Astrocyte (in vitro differentiated cells and primary cell): ENCODE measurements at regions not wholly inside any gene's neighbourhood (a gene's known extent, or its start where the extent isn't known, plus 50 kb on each side); places are given as distances from the start of the nearest gene placed in this dataset.

ENCODE experiments used
- DNase-seq: peaks from one replicate; pipeline ENCODE4 v3.0.0-alpha.2; 2010; ENCODE audit warnings: low read depth
- FAIRE-seq: peaks from 2 replicates; lab custom pipeline; 2011; peaks lifted over from hg19 to GRCh38; lab: Jason Lieb, UNC
- H2AFZ ChIP-seq: 2 replicates; pipeline ENCODE4 v1.6.0; 2012; ENCODE audit warnings: low read depth, low read length, inconsistent platforms
- H3K27ac ChIP-seq: 2 replicates; pipeline ENCODE4 v1.5.1; 2011; ENCODE audit warnings: low read depth, low read length, inconsistent platforms
- H3K27me3 ChIP-seq: 2 replicates; pipeline ENCODE4 v1.6.0; 2011; ENCODE audit warnings: low read length, inconsistent platforms; ENCODE audit not compliant: insufficient read depth
- H3K36me3 ChIP-seq: 2 replicates; pipeline ENCODE4 v1.5.1; 2011; ENCODE audit warnings: low read length, inconsistent platforms; ENCODE audit not compliant: insufficient read depth
- H3K4me1 ChIP-seq: 2 replicates; pipeline ENCODE4 v1.5.1; 2011; ENCODE audit warnings: low read length, inconsistent platforms; ENCODE audit not compliant: insufficient read depth
- H3K4me2 ChIP-seq: 2 replicates; pipeline ENCODE4 v1.6.0; 2012; ENCODE audit warnings: low read length, inconsistent platforms
- H3K4me3 ChIP-seq: 2 replicates; pipeline ENCODE4 v1.5.1; 2011; ENCODE audit warnings: low read depth, mild to moderate bottlenecking, low read length, inconsistent platforms; ENCODE audit not compliant: insufficient read depth
- H3K79me2 ChIP-seq: 2 replicates; pipeline ENCODE4 v1.6.0; 2012; ENCODE audit warnings: mild to moderate bottlenecking, low read length, inconsistent platforms; ENCODE audit not compliant: insufficient read depth
- H3K9ac ChIP-seq: 2 replicates; pipeline ENCODE4 v1.6.0; 2012; ENCODE audit warnings: mild to moderate bottlenecking, low read length, inconsistent platforms
- H3K9me3 ChIP-seq: 2 replicates; pipeline ENCODE4 v1.5.1; 2012; ENCODE audit warnings: low read depth, mild to moderate bottlenecking, low read length, inconsistent platforms; ENCODE audit not compliant: insufficient read depth
- H4K20me1 ChIP-seq: 2 replicates; pipeline ENCODE4 v1.6.0; 2012; ENCODE audit warnings: low read length, inconsistent platforms; ENCODE audit not compliant: insufficient read depth
- H3K27ac Mint-ChIP-seq: one replicate; pipeline ENCODE4 v1.8.0; 2021; ENCODE audit warnings: mild to moderate bottlenecking, mixed read lengths; ENCODE audit not compliant: unreplicated experiment
- H3K27me3 Mint-ChIP-seq: one replicate; pipeline ENCODE4 v1.8.0; 2021; ENCODE audit warnings: low read depth, mixed read lengths; ENCODE audit not compliant: unreplicated experiment
- H3K36me3 Mint-ChIP-seq: one replicate; pipeline ENCODE4 v1.8.0; 2021; ENCODE audit warnings: low read depth, mixed read lengths; ENCODE audit not compliant: unreplicated experiment
- H3K4me1 Mint-ChIP-seq: one replicate; pipeline ENCODE4 v1.8.0; 2021; ENCODE audit warnings: low read depth, mixed read lengths; ENCODE audit not compliant: unreplicated experiment
- H3K4me3 Mint-ChIP-seq: one replicate; pipeline ENCODE4 v1.8.0; 2021; ENCODE audit warnings: mild to moderate bottlenecking, moderate library complexity, mixed read lengths; ENCODE audit not compliant: unreplicated experiment
- H3K9me3 Mint-ChIP-seq: one replicate; pipeline ENCODE4 v1.8.0; 2021; ENCODE audit warnings: mild to moderate bottlenecking, mixed read lengths; ENCODE audit not compliant: unreplicated experiment
- EZH2 ChIP-seq: IDR thresholded peaks from 2 replicates; pipeline ENCODE4 v1.6.1; 2012; ENCODE audit warnings: mild to moderate bottlenecking, low read length, inconsistent platforms; ENCODE audit not compliant: insufficient read depth
- TF ChIP-seq, protein P1 (sequence below): IDR thresholded peaks from 2 replicates; pipeline ENCODE4 v1.5.1; 2011; ENCODE audit warnings: low read depth, mild to moderate bottlenecking, inconsistent platforms, low read length, moderate library complexity; ENCODE audit not compliant: insufficient read depth

GRCh38 chr2:211067029-211067428, 510.6 kb downstream of the CPS1 start:
- Mint-ChIP-seq H3K27me3 (no peaks in the 10 kb centered on the region), H3K27ac (no peak overlapping the region), H3K9me3 (no peaks in the 10 kb centered on the region), H3K36me3 (no peaks in the 10 kb centered on the region), H3K4me1 (peaks cover 2% of the 10 kb centered on the region), H3K4me3 (no peak overlapping the region)
- Histone ChIP-seq H3K27me3 (no peaks in the 10 kb centered on the region), H3K4me2 (no peak overlapping the region), H3K4me3 (no peak overlapping the region), H4K20me1 (no peaks in the 10 kb centered on the region), H3K9ac (no peak overlapping the region), H3K27ac (no peak overlapping the region), H2AFZ (no peak overlapping the region), H3K79me2 (no peaks in the 10 kb centered on the region), H3K36me3 (no peaks in the 10 kb centered on the region), H3K9me3 (no peaks in the 10 kb centered on the region), H3K4me1 (no peaks in the 10 kb centered on the region)
- FAIRE-seq, result no peak
- DNase-seq, result no peak
- no peak for TF ChIP-seq EZH2
- TF ChIP-seq, protein P1, sequence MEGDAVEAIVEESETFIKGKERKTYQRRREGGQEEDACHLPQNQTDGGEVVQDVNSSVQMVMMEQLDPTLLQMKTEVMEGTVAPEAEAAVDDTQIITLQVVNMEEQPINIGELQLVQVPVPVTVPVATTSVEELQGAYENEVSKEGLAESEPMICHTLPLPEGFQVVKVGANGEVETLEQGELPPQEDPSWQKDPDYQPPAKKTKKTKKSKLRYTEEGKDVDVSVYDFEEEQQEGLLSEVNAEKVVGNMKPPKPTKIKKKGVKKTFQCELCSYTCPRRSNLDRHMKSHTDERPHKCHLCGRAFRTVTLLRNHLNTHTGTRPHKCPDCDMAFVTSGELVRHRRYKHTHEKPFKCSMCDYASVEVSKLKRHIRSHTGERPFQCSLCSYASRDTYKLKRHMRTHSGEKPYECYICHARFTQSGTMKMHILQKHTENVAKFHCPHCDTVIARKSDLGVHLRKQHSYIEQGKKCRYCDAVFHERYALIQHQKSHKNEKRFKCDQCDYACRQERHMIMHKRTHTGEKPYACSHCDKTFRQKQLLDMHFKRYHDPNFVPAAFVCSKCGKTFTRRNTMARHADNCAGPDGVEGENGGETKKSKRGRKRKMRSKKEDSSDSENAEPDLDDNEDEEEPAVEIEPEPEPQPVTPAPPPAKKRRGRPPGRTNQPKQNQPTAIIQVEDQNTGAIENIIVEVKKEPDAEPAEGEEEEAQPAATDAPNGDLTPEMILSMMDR, result no peak

GRCh38 chr2:211068108-211068780, 511.8 kb downstream of the CPS1 start:
- Mint-ChIP-seq H3K9me3 (no peaks in the 10 kb centered on the region), H3K4me3 (no peak overlapping the region), H3K27ac (no peak overlapping the region), H3K27me3 (no peaks in the 10 kb centered on the region), H3K4me1 (peaks cover 2% of the 10 kb centered on the region), H3K36me3 (no peaks in the 10 kb centered on the region)
- Histone ChIP-seq H3K4me3 (no peak overlapping the region), H3K4me2 (no peak overlapping the region), H2AFZ (no peak overlapping the region), H3K27ac (no peak overlapping the region), H3K4me1 (no peaks in the 10 kb centered on the region), H3K36me3 (no peaks in the 10 kb centered on the region), H4K20me1 (no peaks in the 10 kb centered on the region), H3K79me2 (no peaks in the 10 kb centered on the region), H3K9me3 (no peaks in the 10 kb centered on the region), H3K27me3 (no peaks in the 10 kb centered on the region), H3K9ac (no peak overlapping the region)
- TF ChIP-seq, protein P1, result no peak
- TF ChIP-seq EZH2, result no peak
- DNase-seq (no peak), FAIRE-seq (no peak)

DNA sequence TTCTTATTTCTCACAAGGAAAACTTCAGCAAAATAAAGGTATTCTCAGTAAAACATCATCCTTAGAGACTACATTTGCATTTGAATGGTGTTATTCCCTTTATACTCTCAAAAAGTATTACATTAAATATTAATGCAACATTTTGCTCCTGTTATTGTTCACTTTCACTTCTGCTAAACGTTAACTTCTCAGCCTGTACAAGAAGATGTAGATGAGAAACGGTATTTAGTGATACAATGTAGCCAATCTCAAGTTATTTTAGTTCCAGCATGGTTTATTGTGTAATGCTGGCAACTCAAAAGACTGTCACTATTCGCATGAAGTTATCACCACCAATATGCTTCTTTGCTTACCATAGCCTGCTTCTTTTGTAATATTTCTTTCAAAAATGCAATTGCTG, 514.1 kb downstream of the CPS1 start:
- no peaks in the 10 kb centered on the region for H3K27me3 ChIP-seq
- no peak for TF ChIP-seq EZH2
- TF ChIP-seq, protein P1, result no peak
- no peaks in the 10 kb centered on the region for H3K79me2 ChIP-seq
- FAIRE-seq (no peak), DNase-seq (no peak)
- Mint-ChIP-seq H3K4me1 (peaks cover 2% of the 10 kb centered on the region), H3K27ac (no peak overlapping the region), H3K4me3 (no peak overlapping the region), H3K27me3 (no peaks in the 10 kb centered on the region), H3K36me3 (no peaks in the 10 kb centered on the region), H3K9me3 (no peaks in the 10 kb centered on the region)
- no peak overlapping the region for H3K27ac ChIP-seq
- no peak overlapping the region for H3K9ac ChIP-seq
- H2AFZ ChIP-seq, result no peak overlapping the region
- H4K20me1 ChIP-seq, result no peaks in the 10 kb centered on the region
- no peak overlapping the region for H3K4me3 ChIP-seq
- no peaks in the 10 kb centered on the region for H3K4me1 ChIP-seq
- no peak overlapping the region for H3K4me2 ChIP-seq
- no peaks in the 10 kb centered on the region for H3K9me3 ChIP-seq
- no peaks in the 10 kb centered on the region for H3K36me3 ChIP-seq
